AG08395 (cell line): ENCODE measurements at regions not wholly inside any gene's neighbourhood (a gene's known extent, or its start where the extent isn't known, plus 50 kb on each side); places are given as distances from the start of the nearest gene placed in this dataset.
"Not testable (repeated sequence)": the region's sequence is repeated elsewhere in the genome, so short reads cannot be mapped to it uniquely, and the experiment has no call there.

Experiments used
- DNase-seq: peaks from one replicate; pipeline ENCODE4 v3.0.0; 2012; ENCODE audit warnings: mixed read lengths, low spot score

GRCh38 chr11:70549386-70549785 lies 151.1 kb downstream of the CTTN start:
- DNase-seq, result no peak

GRCh38 chr11:70549796-70550195 lies 151.5 kb downstream of the CTTN start:
- DNase-seq, result no peak

- DNase-seq, result no peak
These were observed 152.3 kb downstream of the CTTN start for GRCh38 chr11:70550456-70551195.

- DNase-seq, result no peak
These were observed 153.2 kb downstream of the CTTN start for GRCh38 chr11:70551351-70552166.

GRCh38 chr11:70552167-70553150 lies 154.1 kb downstream of the CTTN start:
- DNase-seq, result no peak

GRCh38 chr11:70555078-70555477 lies 156.7 kb downstream of the CTTN start:
- DNase-seq, result no peak

- peak; percentile 36 for DNase-seq
These were observed 158.8 kb downstream of the CTTN start for GRCh38 chr11:70556884-70557741.

GRCh38 chr11:70557742-70558485 lies 159.6 kb downstream of the CTTN start:
- peak; percentile 29 for DNase-seq

GRCh38 chr11:70558681-70559080 lies 160.4 kb downstream of the CTTN start:
- DNase-seq, result no peak

- DNase-seq, result no peak
These were observed 161.2 kb downstream of the CTTN start for GRCh38 chr11:70559516-70559915.

- not testable (repeated sequence) for DNase-seq
These were observed 162.3 kb downstream of the CTTN start for GRCh38 chr11:70560621-70561020.

GRCh38 chr11:70566768-70567530 lies 168.6 kb downstream of the CTTN start:
- no peak for DNase-seq

- no peak for DNase-seq
These were observed 169.3 kb downstream of the CTTN start for GRCh38 chr11:70567680-70568034.

- peak; percentile 92 for DNase-seq
These were observed 169.9 kb downstream of the CTTN start for GRCh38 chr11:70568035-70568813.

GRCh38 chr11:70568814-70569617 lies 170.7 kb downstream of the CTTN start:
- DNase-seq, result no peak

- no peak for DNase-seq
These were observed 171.2 kb downstream of the CTTN start for GRCh38 chr11:70569618-70569890.

- no peak for DNase-seq
These were observed 171.8 kb downstream of the CTTN start for GRCh38 chr11:70569996-70570692.
